GM12875 (cell line): ENCODE measurements at regions not wholly inside any gene's neighbourhood (a gene's known extent, or its start where the extent isn't known, plus 50 kb on each side); places are given as distances from the start of the nearest gene placed in this dataset.

Experiments
- H3K4me3 ChIP-seq: one replicate; pipeline ENCODE4 v1.5.1; 2011; ENCODE audit warnings: low read depth, low read length, control low read depth
- TF ChIP-seq, protein P1 (sequence below): IDR thresholded peaks from 2 replicates; pipeline ENCODE4 v1.5.1; 2011; ENCODE audit warnings: low read depth, mild to moderate bottlenecking, control low read depth, inconsistent platforms, low read length, moderate library complexity, borderline replicate concordance; ENCODE audit not compliant: insufficient read depth

GRCh38 chr12:93011100-93011499, 82.0 kb upstream of the EEA1 start:
- H3K4me3 ChIP-seq: no peak overlapping the region
- TF ChIP-seq, protein P1, sequence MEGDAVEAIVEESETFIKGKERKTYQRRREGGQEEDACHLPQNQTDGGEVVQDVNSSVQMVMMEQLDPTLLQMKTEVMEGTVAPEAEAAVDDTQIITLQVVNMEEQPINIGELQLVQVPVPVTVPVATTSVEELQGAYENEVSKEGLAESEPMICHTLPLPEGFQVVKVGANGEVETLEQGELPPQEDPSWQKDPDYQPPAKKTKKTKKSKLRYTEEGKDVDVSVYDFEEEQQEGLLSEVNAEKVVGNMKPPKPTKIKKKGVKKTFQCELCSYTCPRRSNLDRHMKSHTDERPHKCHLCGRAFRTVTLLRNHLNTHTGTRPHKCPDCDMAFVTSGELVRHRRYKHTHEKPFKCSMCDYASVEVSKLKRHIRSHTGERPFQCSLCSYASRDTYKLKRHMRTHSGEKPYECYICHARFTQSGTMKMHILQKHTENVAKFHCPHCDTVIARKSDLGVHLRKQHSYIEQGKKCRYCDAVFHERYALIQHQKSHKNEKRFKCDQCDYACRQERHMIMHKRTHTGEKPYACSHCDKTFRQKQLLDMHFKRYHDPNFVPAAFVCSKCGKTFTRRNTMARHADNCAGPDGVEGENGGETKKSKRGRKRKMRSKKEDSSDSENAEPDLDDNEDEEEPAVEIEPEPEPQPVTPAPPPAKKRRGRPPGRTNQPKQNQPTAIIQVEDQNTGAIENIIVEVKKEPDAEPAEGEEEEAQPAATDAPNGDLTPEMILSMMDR: no peak

DNA sequence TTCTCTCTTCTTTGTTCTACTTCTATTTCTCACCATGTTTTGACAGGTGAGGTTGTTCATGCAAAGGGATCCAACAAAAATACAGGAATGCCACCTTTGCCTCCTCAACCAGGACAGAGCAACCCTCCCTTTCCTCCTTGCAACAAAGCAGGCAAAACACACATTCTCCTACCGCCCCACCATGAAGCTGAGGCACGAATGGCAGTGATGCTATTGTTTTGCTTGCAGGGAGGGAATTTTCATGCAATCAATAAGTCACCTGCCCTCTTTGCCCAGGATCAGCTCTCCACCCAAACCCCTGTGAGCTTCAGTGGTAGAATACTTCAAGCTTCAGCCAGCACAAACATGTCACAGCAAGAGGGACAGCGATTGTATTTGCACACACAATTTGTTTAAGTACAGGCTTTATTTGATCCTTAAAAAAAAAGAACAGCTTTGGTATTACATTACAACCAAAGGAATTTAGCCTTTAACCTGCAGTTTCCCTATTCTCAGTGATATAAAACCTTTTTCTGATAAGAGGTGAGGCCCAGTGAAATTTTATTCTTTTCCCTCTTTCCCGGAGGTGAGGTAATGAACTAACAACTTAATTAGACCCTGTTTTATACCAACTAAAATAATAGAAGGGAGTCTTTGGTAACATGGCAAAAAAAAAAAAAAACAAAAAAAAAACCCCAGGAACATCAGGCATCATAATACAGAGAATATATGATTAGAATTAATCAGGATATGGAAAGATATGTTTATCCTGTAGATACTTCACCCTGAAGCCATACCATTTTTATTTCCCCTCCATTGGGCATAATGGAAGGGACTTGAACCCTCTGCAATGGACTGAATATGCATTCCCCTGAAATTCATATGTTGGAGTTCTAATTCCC, 87.0 kb upstream of the EEA1 start:
- TF ChIP-seq, protein P1: no peak
- no peak overlapping the region for H3K4me3 ChIP-seq

- no peak overlapping the region for H3K4me3 ChIP-seq
- TF ChIP-seq, protein P1: no peak
Observed at GRCh38 chr12:93016752-93017350, 87.8 kb upstream of the EEA1 start.

- no peak overlapping the region for H3K4me3 ChIP-seq
- TF ChIP-seq, protein P1: no peak
Observed at GRCh38 chr12:93018610-93019009, 89.5 kb upstream of the EEA1 start.

- TF ChIP-seq, protein P1: no peak
- no peak overlapping the region for H3K4me3 ChIP-seq
Observed at GRCh38 chr12:93019212-93019927, 90.3 kb upstream of the EEA1 start.

DNA sequence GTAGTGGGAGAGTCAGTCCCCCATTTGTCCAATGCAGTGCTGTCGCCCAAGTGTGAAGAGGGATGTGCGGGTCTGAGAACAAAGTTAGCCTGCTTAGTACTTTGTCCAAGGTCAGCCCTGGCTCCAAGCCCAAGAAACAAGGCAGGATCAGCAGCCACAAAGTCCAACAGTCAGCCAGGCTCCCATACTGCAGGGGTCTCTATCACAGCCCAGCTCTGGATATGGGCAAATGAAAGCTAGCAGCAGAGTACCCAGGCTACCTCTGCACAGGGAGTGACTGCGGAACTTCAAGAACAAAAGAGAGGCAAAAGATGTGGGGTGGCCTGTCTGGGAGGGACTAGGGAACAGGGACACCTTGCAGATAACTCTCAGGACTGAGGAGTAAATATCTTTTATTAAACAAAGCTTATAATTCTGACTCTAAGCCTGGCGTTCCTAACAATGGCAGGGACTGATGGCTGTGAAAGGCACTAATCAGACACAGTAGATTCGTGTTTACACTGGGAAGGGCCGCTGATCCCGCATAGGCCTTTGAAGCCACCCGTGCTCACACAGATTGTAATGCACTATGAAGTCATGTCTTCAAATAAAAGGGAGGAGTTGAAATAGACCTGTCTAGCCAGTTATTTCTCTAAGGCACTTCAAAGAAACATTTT, 91.0 kb upstream of the EEA1 start:
- TF ChIP-seq, protein P1: no peak
- no peak overlapping the region for H3K4me3 ChIP-seq
